ENCODE measurements at regions not wholly inside any gene's neighbourhood (a gene's known extent, or its start where the extent isn't known, plus 50 kb on each side); places are given as distances from the start of the nearest gene placed in this dataset.

DNA sequence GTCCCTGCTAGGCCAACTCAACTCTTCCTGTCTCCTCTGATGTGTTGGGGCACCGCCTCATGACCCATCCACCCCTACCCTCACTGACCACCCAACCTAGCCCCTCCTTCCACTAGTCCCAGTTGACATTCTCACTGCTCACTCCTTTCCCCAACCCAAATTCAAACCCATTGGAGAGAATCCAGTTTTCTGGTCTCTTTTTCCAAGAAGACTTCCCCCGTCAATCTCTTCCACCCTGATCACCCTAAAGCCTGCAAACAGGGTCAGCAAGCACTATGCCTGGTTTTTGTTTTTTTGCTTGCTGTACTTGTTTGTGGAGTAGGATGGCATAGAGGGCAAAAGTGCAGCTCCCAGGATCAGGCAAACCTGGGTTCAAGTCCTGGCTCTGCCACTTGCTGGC, 176.6 kb upstream of the PPP2R3A start:
- Histone ChIP-seq H3K36me3 (no peaks in the 10 kb centered on the region), H3K27ac (no peak overlapping the region), H3K27me3 (no peaks in the 10 kb centered on the region), H3K9me3 (no peaks in the 10 kb centered on the region), H3K4me1 (no peaks in the 10 kb centered on the region), H3K4me3 (no peak overlapping the region)
- no peak for DNase-seq
- no peak for ATAC-seq
- TF ChIP-seq, protein P1, sequence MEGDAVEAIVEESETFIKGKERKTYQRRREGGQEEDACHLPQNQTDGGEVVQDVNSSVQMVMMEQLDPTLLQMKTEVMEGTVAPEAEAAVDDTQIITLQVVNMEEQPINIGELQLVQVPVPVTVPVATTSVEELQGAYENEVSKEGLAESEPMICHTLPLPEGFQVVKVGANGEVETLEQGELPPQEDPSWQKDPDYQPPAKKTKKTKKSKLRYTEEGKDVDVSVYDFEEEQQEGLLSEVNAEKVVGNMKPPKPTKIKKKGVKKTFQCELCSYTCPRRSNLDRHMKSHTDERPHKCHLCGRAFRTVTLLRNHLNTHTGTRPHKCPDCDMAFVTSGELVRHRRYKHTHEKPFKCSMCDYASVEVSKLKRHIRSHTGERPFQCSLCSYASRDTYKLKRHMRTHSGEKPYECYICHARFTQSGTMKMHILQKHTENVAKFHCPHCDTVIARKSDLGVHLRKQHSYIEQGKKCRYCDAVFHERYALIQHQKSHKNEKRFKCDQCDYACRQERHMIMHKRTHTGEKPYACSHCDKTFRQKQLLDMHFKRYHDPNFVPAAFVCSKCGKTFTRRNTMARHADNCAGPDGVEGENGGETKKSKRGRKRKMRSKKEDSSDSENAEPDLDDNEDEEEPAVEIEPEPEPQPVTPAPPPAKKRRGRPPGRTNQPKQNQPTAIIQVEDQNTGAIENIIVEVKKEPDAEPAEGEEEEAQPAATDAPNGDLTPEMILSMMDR (IDR thresholded peaks at IDR 0.05) = no peak
- WGBS, 2 donors = 84 to 97% methylated on average over 2 of the region's 2 CpGs
- intact Hi-C loops (cut with DNase I) = no loop called here

DNA sequence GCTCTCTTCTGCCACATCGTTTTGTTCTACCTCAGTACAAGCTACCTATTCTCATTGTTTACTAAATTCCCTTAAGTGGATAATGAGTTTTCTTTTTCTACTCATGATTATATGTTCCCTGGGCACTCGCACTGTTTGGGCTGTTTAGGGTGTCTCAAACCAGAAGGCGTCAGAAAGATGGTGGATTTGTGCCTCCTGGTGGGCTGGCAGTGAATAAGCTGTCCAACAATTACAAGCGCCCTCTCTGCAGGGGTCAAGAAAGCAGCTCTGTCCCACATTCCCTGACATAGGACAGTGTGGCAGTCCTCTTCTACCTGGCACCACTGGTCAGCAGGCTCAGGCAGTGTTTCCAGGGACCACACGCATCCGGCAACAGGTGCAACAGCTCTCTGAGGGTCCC, 173.4 kb upstream of the PPP2R3A start:
- 68 to 71% methylated on average over 6 of the region's 6 CpGs for WGBS, 2 donors
- no peak for DNase-seq
- intact Hi-C loops (cut with DNase I) = loop anchor here in 1 of 10 donors (10.0 kb wide), 1 partner anchor 997 kb away; the partner anchor contains the start of gene EPHB1
- Histone ChIP-seq H3K9me3 (no peaks in the 10 kb centered on the region), H3K36me3 (no peaks in the 10 kb centered on the region), H3K4me3 (no peak overlapping the region), H3K4me1 (no peaks in the 10 kb centered on the region), H3K27ac (no peak overlapping the region), H3K27me3 (peaks cover 0 to 7% (median 0%) of the 10 kb centered on the region in 7 donors)
- TF ChIP-seq, protein P1 (IDR thresholded peaks at IDR 0.05) = no peak
- ATAC-seq = no peak

DNA sequence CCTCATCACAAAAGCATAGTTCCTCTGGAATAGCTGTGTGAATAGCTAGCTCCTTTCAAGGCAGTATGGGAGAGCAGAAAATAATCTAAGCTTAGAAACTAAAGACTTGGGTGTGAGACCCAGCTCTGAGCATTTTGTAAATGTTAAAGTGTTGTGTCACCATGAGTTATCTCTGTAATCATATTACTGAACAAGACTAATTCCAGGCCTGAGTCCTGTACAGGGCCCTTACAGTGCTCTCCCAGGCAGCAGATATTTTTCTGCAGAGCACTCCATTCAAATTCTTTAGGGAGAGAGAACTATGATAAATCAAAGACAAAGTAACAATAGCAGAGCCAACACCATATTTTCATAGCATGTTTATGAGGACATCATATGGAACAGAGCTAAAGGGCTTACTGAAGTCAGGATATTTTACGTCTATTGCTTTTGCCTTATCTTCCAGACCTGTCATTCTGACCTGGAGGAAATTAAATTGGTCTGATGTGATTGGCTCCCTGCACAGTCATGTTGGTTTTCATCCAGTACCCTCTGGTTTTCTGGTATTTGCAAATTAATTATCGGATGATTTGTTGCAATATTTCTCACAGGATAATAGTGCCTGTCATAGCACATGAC, 172.6 kb upstream of the PPP2R3A start:
- no peak for DNase-seq
- Histone ChIP-seq H3K27me3 (peaks cover 0 to 7% (median 0%) of the 10 kb centered on the region in 7 donors), H3K36me3 (no peaks in the 10 kb centered on the region), H3K27ac (no peak overlapping the region), H3K4me1 (no peaks in the 10 kb centered on the region), H3K4me3 (no peak overlapping the region), H3K9me3 (no peaks in the 10 kb centered on the region)
- TF ChIP-seq, protein P1 (IDR thresholded peaks at IDR 0.05) = no peak
- no peak for ATAC-seq
- intact Hi-C loops (cut with DNase I) = loop anchor here in 1 of 10 donors (10.0 kb wide), 1 partner anchor 998 kb away; the partner anchor contains the start of gene EPHB1
- WGBS, 2 donors = 69 to 71% methylated on average over 2 of the region's 2 CpGs

DNA sequence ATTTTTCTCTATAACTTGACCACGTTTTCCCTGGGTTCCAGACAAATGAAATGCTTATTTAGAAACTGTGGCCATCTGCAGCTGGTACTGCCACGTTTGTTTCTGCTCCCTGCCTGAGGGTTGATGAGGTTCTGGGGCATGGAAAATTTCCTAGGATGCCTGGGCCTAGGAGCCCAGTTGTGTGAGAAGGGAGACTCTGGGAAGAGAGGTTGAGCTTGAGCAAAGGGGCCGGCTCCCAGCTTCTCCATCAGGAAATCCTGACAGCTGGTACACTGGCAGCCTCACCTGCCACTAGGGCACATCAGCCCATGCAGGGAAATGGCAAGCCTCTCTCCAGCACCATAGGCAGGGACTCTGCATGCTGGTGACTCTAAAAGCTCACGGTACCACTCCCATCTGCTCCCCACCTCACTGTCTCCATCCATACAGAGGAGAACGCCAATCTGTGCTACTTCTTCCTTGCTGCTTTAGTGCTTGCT, 165.4 kb upstream of the PPP2R3A start:
- Histone ChIP-seq H3K36me3 (no peaks in the 10 kb centered on the region), H3K4me1 (no peaks in the 10 kb centered on the region), H3K4me3 (no peak overlapping the region), H3K27me3 (peaks cover 0 to 16% (median 0%) of the 10 kb centered on the region in 7 donors), H3K9me3 (no peaks in the 10 kb centered on the region), H3K27ac (no peak overlapping the region)
- intact Hi-C loops (cut with DNase I) = no loop called here
- DNase-seq = no peak
- WGBS, 2 donors = 68 to 75% methylated on average over 5 of the region's 5 CpGs
- no peak for ATAC-seq
- TF ChIP-seq, protein P1 (IDR thresholded peaks at IDR 0.05) = no peak
